K562 (cell line): ENCODE measurements at regions not wholly inside any gene's neighbourhood (a gene's known extent, or its start where the extent isn't known, plus 50 kb on each side); places are given as distances from the start of the nearest gene placed in this dataset.

ENCODE experiments used
- ATAC-seq: fragments of 200-7000 bp; cut with Tn5 transposase; 3 replicates; pipeline ENCODE4 v1.9.1; 2020; ENCODE audit warnings: moderate library complexity
- BruUV-seq: library from RNA; stranded (reverse); fragments of 400-500 nt; replicated peaks from 2 replicates; lab custom pipeline; 2021; lab: Mats Ljungman, UMichigan
- CTCF ChIA-PET: fragments of 300-600 bp; formaldehyde crosslinking; extraction: SDS; loops from one replicate; lab custom pipeline; 2021; ENCODE audit warnings: low intra/inter-chr PET ratio; lab: Yijun Ruan, JAX
- POLR2A ChIA-PET: fragments of 300-600, 350-650 bp; sonication (Branson Sonifier 250); formaldehyde crosslinking; extraction: SDS; loops from one replicate; lab custom pipeline; 2021; ENCODE audit warnings: antibody characterized with exemption, inconsistent platforms; lab: Yijun Ruan, JAX
- DNase-seq, 4 experiments: peaks; one replicate each; pipeline versions ENCODE4 v3.0.0 to v3.0.0-alpha.2; 2011 to 2018; ENCODE audit warnings: low spot score in 3 of 4, mixed read lengths in 3 of 4; ENCODE audit errors: extremely low read depth in 1 of 4
- FAIRE-seq: peaks from 2 replicates; lab custom pipeline; 2011; peaks lifted over from hg19 to GRCh38; lab: Jason Lieb, UNC
- H2AFZ ChIP-seq: 2 replicates; pipeline ENCODE4 v1.6.0; 2011; ENCODE audit warnings: low read depth, low read length, control low read depth, inconsistent platforms
- H3K27ac ChIP-seq: fragments of 200-600 bp; 3 replicates; pipeline ENCODE4 v1.8.0; 2011; ENCODE audit warnings: low read depth, mild to moderate bottlenecking, control low read depth, inconsistent platforms, low read length, moderate library complexity, mixed read lengths; ENCODE audit errors: extremely low read depth
- H3K27me3 ChIP-seq, 2 experiments: fragments of 300-600 bp in 1 of 2; 2 replicates in 1 of 2; 3 replicates in 1 of 2; pipeline versions ENCODE4 v1.6.0 to v1.8.0; 2011; ENCODE audit warnings: inconsistent platforms in 2 of 2, low read length in 2 of 2, mild to moderate bottlenecking in 1 of 2, mixed read lengths in 1 of 2, moderate library complexity in 1 of 2; ENCODE audit not compliant: control insufficient read depth in 2 of 2, insufficient read depth in 2 of 2
- H3K36me3 ChIP-seq: fragments of 300-600 bp; 3 replicates; pipeline ENCODE4 v1.8.0; 2011; ENCODE audit warnings: mild to moderate bottlenecking, low read length, inconsistent platforms; ENCODE audit not compliant: control insufficient read depth, insufficient read depth
- H3K4me1 ChIP-seq, 2 experiments: fragments of 200-600 bp in 1 of 2; replicated peaks in 1 of 2; 2 replicates in 1 of 2; 3 replicates in 1 of 2; pipeline versions ENCODE4 v1.5.1 to v1.8.0; 2011; ENCODE audit warnings: inconsistent platforms in 2 of 2, low read length in 2 of 2, mild to moderate bottlenecking in 1 of 2, mixed read lengths in 1 of 2, moderate library complexity in 1 of 2; ENCODE audit not compliant: control insufficient read depth in 2 of 2, insufficient read depth in 2 of 2
- H3K4me2 ChIP-seq: 2 replicates; pipeline ENCODE4 v1.6.1; 2011; ENCODE audit warnings: low read length, control low read depth, inconsistent platforms, mixed read lengths; ENCODE audit not compliant: insufficient read depth
- H3K4me3 ChIP-seq: fragments of 200-600 bp; sonication (generic), shearing (Covaris generic); 2 replicates; pipeline ENCODE4 v1.5.1; 2016; ENCODE audit warnings: control low read depth, inconsistent platforms
- H3K79me2 ChIP-seq: fragments of 200-600 bp; 3 replicates; pipeline ENCODE4 v1.8.0; 2011; ENCODE audit warnings: low read length, inconsistent platforms; ENCODE audit not compliant: control insufficient read depth, insufficient read depth
- H3K9ac ChIP-seq, 2 experiments: 2 replicates each; pipeline versions ENCODE4 v1.6.0 to v1.6.1; 2011; ENCODE audit warnings: low read depth in 2 of 2, low read length in 2 of 2, control low read depth in 1 of 2, inconsistent platforms in 1 of 2, mild to moderate bottlenecking in 1 of 2, mixed read lengths in 1 of 2; ENCODE audit not compliant: insufficient read depth in 1 of 2
- H3K9me1 ChIP-seq: one replicate; pipeline ENCODE4 v1.6.0; 2011; ENCODE audit warnings: inconsistent platforms, mild to moderate bottlenecking, low read length, moderate library complexity; ENCODE audit not compliant: control insufficient read depth, insufficient read depth
- H3K9me3 ChIP-seq: replicated peaks from 2 replicates; pipeline ENCODE4 v1.5.1; 2011; ENCODE audit warnings: low read depth, low read length, inconsistent platforms; ENCODE audit not compliant: control insufficient read depth, insufficient read depth
- H4K20me1 ChIP-seq: replicated peaks from 2 replicates; pipeline ENCODE4 v1.6.1; 2011; ENCODE audit warnings: low read length, inconsistent platforms, mixed read lengths; ENCODE audit not compliant: control insufficient read depth, insufficient read depth
- ARID1B ChIP-seq: fragments of 450-650 bp; IDR thresholded peaks from 2 replicates; pipeline ENCODE4 v1.6.1; 2016; ENCODE audit warnings: antibody characterized with exemption, mild to moderate bottlenecking, inconsistent platforms
- CBX8 ChIP-seq: fragments of 200-600 bp; sonication (generic); IDR thresholded peaks from 2 replicates; pipeline ENCODE4 v1.6.1; 2012; ENCODE audit warnings: borderline replicate concordance, mixed run types, low read depth, mild to moderate bottlenecking, moderate library complexity, mixed read lengths, low read length, control low read depth, inconsistent platforms; ENCODE audit not compliant: poor library complexity, severe bottlenecking; ENCODE audit errors: extremely low read depth
- CHAMP1 ChIP-seq: fragments of 450-650 bp; IDR thresholded peaks from 2 replicates; pipeline ENCODE4 v1.6.1; 2016; ENCODE audit warnings: mild to moderate bottlenecking
- DACH1 ChIP-seq: fragments of 450-650 bp; IDR thresholded peaks from 2 replicates; pipeline ENCODE4 v1.6.1; 2018; ENCODE audit not compliant: partially characterized antibody
- E2F6 ChIP-seq, 2 experiments: IDR thresholded peaks; 2 replicates each; pipeline ENCODE4 v1.6.1; 2011; ENCODE audit warnings: borderline replicate concordance in 1 of 2, control low read depth in 1 of 2, low read depth in 1 of 2, low read length in 1 of 2, mild to moderate bottlenecking in 1 of 2, mixed read lengths in 1 of 2, moderate library complexity in 1 of 2; ENCODE audit not compliant: insufficient read depth in 1 of 2, insufficient read length in 1 of 2, poor library complexity in 1 of 2, severe bottlenecking in 1 of 2; ENCODE audit errors: extremely low read depth in 1 of 2
- EP400 ChIP-seq: fragments of 450-650 bp; IDR thresholded peaks from 2 replicates; pipeline ENCODE4 v1.6.1; 2017; ENCODE audit warnings: antibody characterized with exemption, mild to moderate bottlenecking, moderate library complexity
- EZH2 ChIP-seq: IDR thresholded peaks from 2 replicates; pipeline ENCODE4 v1.6.1; 2012; ENCODE audit warnings: low read depth, mild to moderate bottlenecking, inconsistent platforms, low read length, borderline replicate concordance
- L3MBTL2 ChIP-seq: fragments of 450-650 bp; IDR thresholded peaks from 2 replicates; pipeline ENCODE4 v1.6.1; 2016; ENCODE audit warnings: mild to moderate bottlenecking, moderate library complexity
- U2AF1 ChIP-seq: fragments of 200-400 bp; formaldehyde crosslinking; optimal IDR thresholded peaks from 2 replicates; pipeline ENCODE3; 2017; ENCODE audit warnings: mild to moderate bottlenecking, low read depth, low read length, moderate library complexity
- ZBTB9 ChIP-seq: fragments of 450-650 bp; formaldehyde crosslinking; IDR thresholded peaks from 2 replicates; pipeline ENCODE4 v1.4.0; 2020; ENCODE audit warnings: mild to moderate bottlenecking, moderate library complexity
- ZNF445 ChIP-seq: fragments of 250-450 bp; sonication (Bioruptor Pico); IDR thresholded peaks from 2 replicates; pipeline ENCODE4 v1.4.0; 2020; ENCODE audit warnings: low read depth, mild to moderate bottlenecking, moderate library complexity
- WGBS: fragments of 100-300 bp; shearing (Covaris generic); methylation state at CpG from one replicate; pipeline ENCODE4 v1.1.6; 2016; ENCODE audit warnings: low coverage, mixed read lengths; ENCODE audit not compliant: insufficient coverage; ENCODE audit errors: missing lambda C conversion rate; 5-methylcytosine and 5-hydroxymethylcytosine counted together
- in situ Hi-C: fragments of 300-500 bp; cut with MboI; formaldehyde crosslinking; loops from 4 replicates; pipeline ENCODE4 v1.15.0; 2018; ENCODE audit warnings: inconsistent platforms, mixed read lengths
- intact Hi-C: fragments of 100-400 bp; cut with micrococcal nuclease; formaldehyde crosslinking; loops from 2 replicates; pipeline ENCODE4 v1.14.2; 2022
- TF ChIP-seq, protein P1 (sequence below): IDR thresholded peaks from 3 replicates; pipeline ENCODE4 v1.6.1; 2011; ENCODE audit warnings: borderline replicate concordance, mild to moderate bottlenecking; ENCODE audit not compliant: insufficient read length, insufficient read depth
- TF ChIP-seq, protein P2 (sequence below): IDR thresholded peaks from 3 replicates; pipeline ENCODE4 v1.6.1; 2011; ENCODE audit warnings: borderline replicate concordance, mild to moderate bottlenecking, moderate library complexity; ENCODE audit not compliant: insufficient read length; ENCODE audit errors: extremely low read depth

- H3K9me1 ChIP-seq: no peaks in the 10 kb centered on the region
- H3K4me2 ChIP-seq: no peak overlapping the region
- no peaks in the 10 kb centered on the region for H3K79me2 ChIP-seq
- H3K9ac ChIP-seq: no peak overlapping the region
- H3K4me3 ChIP-seq: no peak overlapping the region
- H3K36me3 ChIP-seq: no peaks in the 10 kb centered on the region
- in situ Hi-C loops: no loop called here
- ATAC-seq: no peak
- no peak for DNase-seq
- no peaks in the 10 kb centered on the region; a peak in 1 of 5 replicates for H3K27me3 ChIP-seq
- POLR2A ChIA-PET: no interaction called here
- intact Hi-C loops: no loop called here
- BruUV-seq: no TSS peak
- no peak for FAIRE-seq
- no peak overlapping the region for H3K27ac ChIP-seq
- no peak overlapping the region for H2AFZ ChIP-seq
- H3K4me1 ChIP-seq: no peaks in the 10 kb centered on the region
- 4% methylated on average over 4 of the region's 14 CpGs for WGBS
- no peaks in the 10 kb centered on the region for H3K9me3 ChIP-seq
- CTCF ChIA-PET: no interaction called here
- H4K20me1 ChIP-seq: no peaks in the 10 kb centered on the region
- no peak for TF ChIP-seq ZBTB9
- TF ChIP-seq EZH2: no peak
- TF ChIP-seq, protein P1, sequence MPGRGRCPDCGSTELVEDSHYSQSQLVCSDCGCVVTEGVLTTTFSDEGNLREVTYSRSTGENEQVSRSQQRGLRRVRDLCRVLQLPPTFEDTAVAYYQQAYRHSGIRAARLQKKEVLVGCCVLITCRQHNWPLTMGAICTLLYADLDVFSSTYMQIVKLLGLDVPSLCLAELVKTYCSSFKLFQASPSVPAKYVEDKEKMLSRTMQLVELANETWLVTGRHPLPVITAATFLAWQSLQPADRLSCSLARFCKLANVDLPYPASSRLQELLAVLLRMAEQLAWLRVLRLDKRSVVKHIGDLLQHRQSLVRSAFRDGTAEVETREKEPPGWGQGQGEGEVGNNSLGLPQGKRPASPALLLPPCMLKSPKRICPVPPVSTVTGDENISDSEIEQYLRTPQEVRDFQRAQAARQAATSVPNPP: no peak
- no peak for TF ChIP-seq CHAMP1
- TF ChIP-seq L3MBTL2: no peak
- no peak for TF ChIP-seq ZNF445 (CRISPR knock-in tag)
- TF ChIP-seq DACH1: no peak
- TF ChIP-seq, protein P2, sequence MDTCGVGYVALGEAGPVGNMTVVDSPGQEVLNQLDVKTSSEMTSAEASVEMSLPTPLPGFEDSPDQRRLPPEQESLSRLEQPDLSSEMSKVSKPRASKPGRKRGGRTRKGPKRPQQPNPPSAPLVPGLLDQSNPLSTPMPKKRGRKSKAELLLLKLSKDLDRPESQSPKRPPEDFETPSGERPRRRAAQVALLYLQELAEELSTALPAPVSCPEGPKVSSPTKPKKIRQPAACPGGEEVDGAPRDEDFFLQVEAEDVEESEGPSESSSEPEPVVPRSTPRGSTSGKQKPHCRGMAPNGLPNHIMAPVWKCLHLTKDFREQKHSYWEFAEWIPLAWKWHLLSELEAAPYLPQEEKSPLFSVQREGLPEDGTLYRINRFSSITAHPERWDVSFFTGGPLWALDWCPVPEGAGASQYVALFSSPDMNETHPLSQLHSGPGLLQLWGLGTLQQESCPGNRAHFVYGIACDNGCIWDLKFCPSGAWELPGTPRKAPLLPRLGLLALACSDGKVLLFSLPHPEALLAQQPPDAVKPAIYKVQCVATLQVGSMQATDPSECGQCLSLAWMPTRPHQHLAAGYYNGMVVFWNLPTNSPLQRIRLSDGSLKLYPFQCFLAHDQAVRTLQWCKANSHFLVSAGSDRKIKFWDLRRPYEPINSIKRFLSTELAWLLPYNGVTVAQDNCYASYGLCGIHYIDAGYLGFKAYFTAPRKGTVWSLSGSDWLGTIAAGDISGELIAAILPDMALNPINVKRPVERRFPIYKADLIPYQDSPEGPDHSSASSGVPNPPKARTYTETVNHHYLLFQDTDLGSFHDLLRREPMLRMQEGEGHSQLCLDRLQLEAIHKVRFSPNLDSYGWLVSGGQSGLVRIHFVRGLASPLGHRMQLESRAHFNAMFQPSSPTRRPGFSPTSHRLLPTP: no peak
- no peak for TF ChIP-seq EP400
- no peak for TF ChIP-seq U2AF1
- no peak for TF ChIP-seq E2F6 (IDR thresholded peaks at IDR 0.05; ENCODE audit: borderline replicate concordance in 1 of 2, extremely low read depth in 1 of 2, insufficient read depth in 1 of 2, insufficient read length in 1 of 2, low read depth in 1 of 2, low read length in 1 of 2, poor library complexity in 1 of 2, severe bottlenecking in 1 of 2)
- TF ChIP-seq ARID1B: no peak
- no peak for TF ChIP-seq CBX8
Observed at GRCh38 chr10:131690805-131691239, 210.0 kb upstream of the PPP2R2D start.
